GM12878 (cell line): ENCODE measurements at regions not wholly inside any gene's neighbourhood (a gene's known extent, or its start where the extent isn't known, plus 50 kb on each side); places are given as distances from the start of the nearest gene placed in this dataset.

Source experiments
- CEBPB ChIP-seq, 2 experiments: fragments of 150-350 bp in 1 of 2; IDR thresholded peaks; 2 replicates each; pipeline ENCODE4 v1.6.1; 2012 to 2014; ENCODE audit warnings: low read depth in 2 of 2, low read length in 2 of 2, borderline replicate concordance in 1 of 2, inconsistent platforms in 1 of 2
- CHD4 ChIP-seq: fragments of 200-600 bp; sonication (generic); IDR thresholded peaks from 2 replicates; pipeline ENCODE4 v1.6.1; 2016; ENCODE audit warnings: mild to moderate bottlenecking
- EZH2 ChIP-seq: IDR thresholded peaks from 2 replicates; pipeline ENCODE4 v1.6.1; 2012; ENCODE audit warnings: low read depth, mild to moderate bottlenecking, control low read depth, inconsistent platforms, low read length, borderline replicate concordance; ENCODE audit not compliant: control insufficient read depth
- IRF3 ChIP-seq: fragments of 450-650 bp; IDR thresholded peaks from 2 replicates; pipeline ENCODE4 v1.6.1; 2014; ENCODE audit warnings: mild to moderate bottlenecking
- NRF1 ChIP-seq: conservative IDR thresholded peaks from 2 replicates; pipeline ENCODE4 v1.6.1; 2011; ENCODE audit warnings: mild to moderate bottlenecking, low read depth, low read length, improper control_type of control experiment
- PAX8 ChIP-seq: fragments of 450-650 bp; IDR thresholded peaks from 2 replicates; pipeline ENCODE4 v1.6.1; 2017; ENCODE audit warnings: mild to moderate bottlenecking, moderate library complexity
- SMAD1 ChIP-seq: fragments of 450-650 bp; IDR thresholded peaks from 2 replicates; pipeline ENCODE4 v1.6.1; 2018; ENCODE audit warnings: mild to moderate bottlenecking, low read depth; ENCODE audit not compliant: partially characterized antibody
- TF ChIP-seq, protein P1 (sequence below), 3 experiments: IDR thresholded peaks in 2 of 3; conservative IDR thresholded peaks in 1 of 3; 2 replicates each; pipeline ENCODE4 v1.5.1; 2011; ENCODE audit warnings: low read depth in 3 of 3, low read length in 3 of 3, mild to moderate bottlenecking in 3 of 3, control low read depth in 2 of 3, moderate library complexity in 2 of 3, inconsistent platforms in 1 of 3, mixed read lengths in 1 of 3; ENCODE audit not compliant: control insufficient read depth in 2 of 3, insufficient read depth in 1 of 3; ENCODE audit errors: extremely low read depth in 1 of 3
- TF ChIP-seq, protein P2 (sequence below): fragments of 450-650 bp; IDR thresholded peaks from 2 replicates; pipeline ENCODE4 v1.6.1; 2017; ENCODE audit warnings: mild to moderate bottlenecking, moderate library complexity

- TF ChIP-seq CHD4 (no peak), EZH2 (no peak), IRF3 (no peak), SMAD1 (no peak), NRF1 (no peak), PAX8 (no peak), CEBPB (IDR thresholded peaks at IDR 0.05; ENCODE audit: borderline replicate concordance in 1 of 2, low read depth in 2 of 2, low read length in 2 of 2) (no peak)
- TF ChIP-seq, protein P1, sequence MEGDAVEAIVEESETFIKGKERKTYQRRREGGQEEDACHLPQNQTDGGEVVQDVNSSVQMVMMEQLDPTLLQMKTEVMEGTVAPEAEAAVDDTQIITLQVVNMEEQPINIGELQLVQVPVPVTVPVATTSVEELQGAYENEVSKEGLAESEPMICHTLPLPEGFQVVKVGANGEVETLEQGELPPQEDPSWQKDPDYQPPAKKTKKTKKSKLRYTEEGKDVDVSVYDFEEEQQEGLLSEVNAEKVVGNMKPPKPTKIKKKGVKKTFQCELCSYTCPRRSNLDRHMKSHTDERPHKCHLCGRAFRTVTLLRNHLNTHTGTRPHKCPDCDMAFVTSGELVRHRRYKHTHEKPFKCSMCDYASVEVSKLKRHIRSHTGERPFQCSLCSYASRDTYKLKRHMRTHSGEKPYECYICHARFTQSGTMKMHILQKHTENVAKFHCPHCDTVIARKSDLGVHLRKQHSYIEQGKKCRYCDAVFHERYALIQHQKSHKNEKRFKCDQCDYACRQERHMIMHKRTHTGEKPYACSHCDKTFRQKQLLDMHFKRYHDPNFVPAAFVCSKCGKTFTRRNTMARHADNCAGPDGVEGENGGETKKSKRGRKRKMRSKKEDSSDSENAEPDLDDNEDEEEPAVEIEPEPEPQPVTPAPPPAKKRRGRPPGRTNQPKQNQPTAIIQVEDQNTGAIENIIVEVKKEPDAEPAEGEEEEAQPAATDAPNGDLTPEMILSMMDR (IDR thresholded peaks at IDR 0.05 in 2 of 3, conservative IDR thresholded peaks at IDR 0.05 in 1 of 3; ENCODE audit: control insufficient read depth in 2 of 3, extremely low read depth in 1 of 3, insufficient read depth in 1 of 3, low read depth in 3 of 3, low read length in 3 of 3): no peak
- TF ChIP-seq, protein P2, sequence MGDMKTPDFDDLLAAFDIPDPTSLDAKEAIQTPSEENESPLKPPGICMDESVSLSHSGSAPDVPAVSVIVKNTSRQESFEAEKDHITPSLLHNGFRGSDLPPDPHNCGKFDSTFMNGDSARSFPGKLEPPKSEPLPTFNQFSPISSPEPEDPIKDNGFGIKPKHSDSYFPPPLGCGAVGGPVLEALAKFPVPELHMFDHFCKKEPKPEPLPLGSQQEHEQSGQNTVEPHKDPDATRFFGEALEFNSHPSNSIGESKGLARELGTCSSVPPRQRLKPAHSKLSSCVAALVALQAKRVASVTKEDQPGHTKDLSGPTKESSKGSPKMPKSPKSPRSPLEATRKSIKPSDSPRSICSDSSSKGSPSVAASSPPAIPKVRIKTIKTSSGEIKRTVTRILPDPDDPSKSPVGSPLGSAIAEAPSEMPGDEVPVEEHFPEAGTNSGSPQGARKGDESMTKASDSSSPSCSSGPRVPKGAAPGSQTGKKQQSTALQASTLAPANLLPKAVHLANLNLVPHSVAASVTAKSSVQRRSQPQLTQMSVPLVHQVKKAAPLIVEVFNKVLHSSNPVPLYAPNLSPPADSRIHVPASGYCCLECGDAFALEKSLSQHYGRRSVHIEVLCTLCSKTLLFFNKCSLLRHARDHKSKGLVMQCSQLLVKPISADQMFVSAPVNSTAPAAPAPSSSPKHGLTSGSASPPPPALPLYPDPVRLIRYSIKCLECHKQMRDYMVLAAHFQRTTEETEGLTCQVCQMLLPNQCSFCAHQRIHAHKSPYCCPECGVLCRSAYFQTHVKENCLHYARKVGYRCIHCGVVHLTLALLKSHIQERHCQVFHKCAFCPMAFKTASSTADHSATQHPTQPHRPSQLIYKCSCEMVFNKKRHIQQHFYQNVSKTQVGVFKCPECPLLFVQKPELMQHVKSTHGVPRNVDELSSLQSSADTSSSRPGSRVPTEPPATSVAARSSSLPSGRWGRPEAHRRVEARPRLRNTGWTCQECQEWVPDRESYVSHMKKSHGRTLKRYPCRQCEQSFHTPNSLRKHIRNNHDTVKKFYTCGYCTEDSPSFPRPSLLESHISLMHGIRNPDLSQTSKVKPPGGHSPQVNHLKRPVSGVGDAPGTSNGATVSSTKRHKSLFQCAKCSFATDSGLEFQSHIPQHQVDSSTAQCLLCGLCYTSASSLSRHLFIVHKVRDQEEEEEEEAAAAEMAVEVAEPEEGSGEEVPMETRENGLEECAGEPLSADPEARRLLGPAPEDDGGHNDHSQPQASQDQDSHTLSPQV: no peak
Measured at GRCh38 chr14:98711453-98711852, 560.5 kb downstream of the BCL11B start.
